GM19395 (cell line): ENCODE measurements at regions not wholly inside any gene's neighbourhood (a gene's known extent, or its start where the extent isn't known, plus 50 kb on each side); places are given as distances from the start of the nearest gene placed in this dataset.

Experiments used
- ATAC-seq: cut with Tn5 transposase; IDR thresholded peaks from one replicate; pipeline ENCODE4 v1.9.1; 2021; ENCODE audit warnings: mild to moderate bottlenecking, moderate library complexity; ENCODE audit not compliant: unreplicated experiment

- no peak for ATAC-seq
These were observed 381.9 kb upstream of the MC4R start for GRCh38 chr18:60754413-60755009.

DNA sequence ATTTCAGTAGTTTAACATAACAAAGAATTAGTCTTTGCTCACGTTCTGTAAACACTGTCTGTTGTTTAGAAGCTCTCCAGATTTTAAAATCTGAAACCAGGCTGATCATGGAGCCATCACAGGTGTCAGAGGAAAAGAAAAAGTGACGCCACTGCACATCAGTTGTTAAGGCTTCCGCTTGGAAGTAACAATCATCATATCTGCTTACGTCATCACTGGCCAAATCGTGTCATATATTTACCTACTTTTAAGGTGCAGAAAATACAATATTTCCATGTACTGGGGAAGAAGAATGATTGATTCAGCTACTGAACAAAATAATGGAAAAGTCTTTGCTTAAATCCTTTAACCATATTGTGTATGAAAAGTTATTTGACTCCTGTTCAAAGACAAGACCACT lies 382.6 kb upstream of the MC4R start:
- ATAC-seq = no peak

DNA sequence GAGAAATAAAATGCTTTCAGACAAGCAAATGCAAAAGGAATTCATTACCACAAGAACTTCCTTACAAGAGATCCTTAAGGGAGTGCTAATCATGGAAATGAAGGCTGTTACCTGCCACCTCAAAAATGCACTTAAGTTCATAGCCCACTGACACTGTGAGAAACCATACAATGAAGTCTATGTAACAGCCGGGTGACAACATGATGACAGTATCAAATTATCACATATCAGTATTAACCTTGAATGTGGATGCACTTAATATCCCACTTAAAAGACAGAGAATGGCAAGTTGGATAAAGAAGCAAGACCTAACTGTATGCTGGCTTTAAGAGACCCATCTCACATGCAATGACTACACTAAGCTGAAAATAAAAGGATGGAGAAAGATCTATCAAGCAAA lies 403.4 kb upstream of the MC4R start:
- no peak for ATAC-seq

DNA sequence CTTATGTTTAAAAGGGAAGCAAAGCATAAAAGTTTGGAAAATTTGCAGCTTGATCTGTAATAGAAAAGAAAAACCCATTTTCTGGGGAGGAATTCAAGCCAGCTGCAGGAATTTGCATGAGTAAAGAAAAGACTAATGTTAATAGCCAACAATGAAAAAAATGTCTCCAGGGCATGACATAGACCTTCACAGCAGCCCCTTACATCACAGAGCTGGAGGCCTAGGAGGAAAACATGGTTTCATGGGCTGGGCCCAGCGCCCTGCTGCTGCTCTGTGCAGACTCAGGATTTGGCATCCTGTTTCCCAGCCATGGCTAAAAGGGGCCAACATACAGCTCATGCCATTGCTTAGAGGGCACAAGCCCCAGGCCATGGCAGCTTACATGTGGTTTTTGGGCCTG lies 411.6 kb upstream of the MC4R start:
- no peak for ATAC-seq

DNA sequence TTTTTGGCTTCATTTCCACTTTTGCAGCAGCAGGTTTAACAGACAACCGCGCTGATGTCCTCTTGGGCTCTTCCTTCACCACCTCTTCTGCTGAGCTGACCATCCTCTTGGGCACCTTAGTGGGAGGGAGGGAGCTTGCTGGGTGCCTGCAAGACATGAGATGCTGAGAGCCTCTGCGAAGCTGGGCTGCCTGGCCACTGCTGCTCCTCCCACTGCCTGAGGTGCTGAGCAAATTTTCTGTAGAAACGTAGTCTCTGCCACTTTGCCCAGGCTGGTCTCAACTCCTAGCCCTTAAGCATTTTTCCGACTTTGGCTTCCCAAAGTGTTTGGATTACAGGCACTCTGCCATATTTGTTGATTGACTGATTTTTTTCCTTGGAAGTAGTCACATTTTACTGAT lies 422.2 kb upstream of the MC4R start:
- ATAC-seq = no peak

GRCh38 chr18:60804415-60804814 lies 431.8 kb upstream of the MC4R start:
- no peak for ATAC-seq

GRCh38 chr18:60809937-60810336 lies 437.4 kb upstream of the MC4R start:
- ATAC-seq = no peak

GRCh38 chr18:60812921-60813320 lies 440.3 kb upstream of the MC4R start:
- ATAC-seq = no peak

DNA sequence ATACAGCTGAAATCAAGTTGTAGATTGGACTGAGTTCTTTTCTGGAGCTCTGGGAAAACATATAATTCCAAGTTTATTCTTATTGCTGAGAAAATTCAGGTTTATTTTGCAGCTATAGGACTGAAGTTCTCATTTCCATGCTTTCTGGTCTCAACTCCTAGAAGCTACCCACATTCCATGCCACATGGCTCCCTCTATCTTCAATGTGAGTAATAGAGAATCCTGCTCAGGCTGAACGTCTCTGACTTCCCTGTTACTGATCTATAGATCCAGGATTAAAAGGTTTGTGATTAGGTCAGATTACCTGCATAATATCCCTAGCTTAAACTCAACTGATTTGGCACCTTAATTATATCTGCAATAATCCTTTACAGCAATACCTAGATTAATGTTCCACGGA lies 453.8 kb upstream of the MC4R start:
- ATAC-seq = no peak

DNA sequence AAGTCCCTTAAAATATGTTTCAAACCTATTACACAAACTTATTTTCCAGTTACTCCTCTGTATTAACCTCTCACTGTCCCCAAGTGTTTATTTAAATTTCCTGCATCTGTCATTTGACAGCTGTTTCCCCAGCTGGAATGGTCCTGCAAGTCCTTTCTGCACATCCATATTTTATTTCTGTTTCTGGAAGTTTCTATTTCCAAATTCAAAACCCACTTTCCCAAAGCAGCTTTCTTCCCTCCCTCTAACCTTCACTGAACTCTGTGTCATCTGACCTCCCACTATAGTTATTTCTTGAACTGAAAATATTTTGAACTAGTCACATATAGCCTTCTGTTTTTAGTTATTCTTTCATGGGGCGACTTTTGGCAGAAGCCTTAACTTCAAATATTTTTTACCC lies 459.4 kb upstream of the MC4R start:
- no peak for ATAC-seq

- ATAC-seq = no peak
These were observed 466.1 kb upstream of the MC4R start for GRCh38 chr18:60838677-60839076.

- no peak for ATAC-seq
These were observed 473.8 kb upstream of the MC4R start for GRCh38 chr18:60846396-60846795.

DNA sequence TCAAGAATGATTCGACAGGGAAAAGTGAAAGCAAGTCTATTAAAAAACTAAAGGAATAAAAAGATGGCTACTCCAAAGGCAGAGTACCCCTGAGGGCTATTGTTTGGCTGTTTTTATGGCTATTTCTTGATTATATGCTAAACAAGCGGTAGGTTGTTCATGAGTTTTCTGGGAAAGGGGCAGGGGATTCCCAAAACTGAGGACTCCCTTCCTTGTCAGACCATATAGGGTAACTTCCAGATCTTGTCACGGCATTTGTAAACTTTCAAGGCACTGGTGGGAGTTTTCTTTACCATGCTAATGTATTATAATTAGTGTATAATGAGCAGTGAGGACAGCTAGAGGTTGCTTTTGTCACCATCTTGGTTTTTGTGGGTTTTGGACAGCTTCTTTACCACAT lies 474.9 kb upstream of the MC4R start:
- no peak for ATAC-seq

DNA sequence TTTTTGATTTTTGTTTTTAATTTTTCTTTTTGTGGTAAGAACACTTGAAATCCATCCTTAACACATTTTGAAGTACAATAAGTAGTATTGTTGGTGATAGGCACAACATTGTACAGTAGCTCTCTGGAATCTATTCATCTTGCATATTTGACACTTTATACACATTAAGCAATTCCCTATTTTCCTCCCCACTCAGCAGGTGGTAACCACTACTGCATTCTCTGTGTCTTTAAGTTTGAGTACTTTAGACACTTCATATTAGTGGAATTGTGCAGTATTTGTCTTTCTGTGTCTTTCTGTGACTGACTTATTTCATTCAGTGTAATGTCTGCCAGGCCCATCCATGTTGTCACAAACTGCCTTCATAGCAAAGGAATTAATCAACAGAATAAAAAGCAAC lies 471.7 kb upstream of the CDH20 start:
- no peak for ATAC-seq

DNA sequence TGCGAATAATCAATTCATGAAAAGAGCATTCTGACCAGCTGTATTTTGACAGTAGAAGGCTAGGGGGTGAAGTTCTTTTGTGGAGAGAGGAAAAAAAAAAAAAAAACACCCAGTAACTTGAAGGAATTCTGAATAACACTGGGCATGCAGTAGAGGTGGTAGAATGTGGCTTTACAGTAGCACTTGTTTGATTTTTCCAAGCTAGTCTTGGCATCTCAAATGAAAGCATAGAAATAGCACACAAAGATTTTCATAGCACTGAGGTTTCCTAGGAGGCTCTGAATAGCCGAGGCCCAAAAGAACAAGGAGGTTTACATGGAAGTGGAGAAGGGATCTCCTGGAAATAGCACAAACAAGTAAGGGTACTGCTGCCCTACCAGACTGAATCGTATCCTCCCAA lies 470.2 kb upstream of the CDH20 start:
- no peak for ATAC-seq

GRCh38 chr18:60865801-60866200 lies 467.4 kb upstream of the CDH20 start:
- ATAC-seq = no peak

DNA sequence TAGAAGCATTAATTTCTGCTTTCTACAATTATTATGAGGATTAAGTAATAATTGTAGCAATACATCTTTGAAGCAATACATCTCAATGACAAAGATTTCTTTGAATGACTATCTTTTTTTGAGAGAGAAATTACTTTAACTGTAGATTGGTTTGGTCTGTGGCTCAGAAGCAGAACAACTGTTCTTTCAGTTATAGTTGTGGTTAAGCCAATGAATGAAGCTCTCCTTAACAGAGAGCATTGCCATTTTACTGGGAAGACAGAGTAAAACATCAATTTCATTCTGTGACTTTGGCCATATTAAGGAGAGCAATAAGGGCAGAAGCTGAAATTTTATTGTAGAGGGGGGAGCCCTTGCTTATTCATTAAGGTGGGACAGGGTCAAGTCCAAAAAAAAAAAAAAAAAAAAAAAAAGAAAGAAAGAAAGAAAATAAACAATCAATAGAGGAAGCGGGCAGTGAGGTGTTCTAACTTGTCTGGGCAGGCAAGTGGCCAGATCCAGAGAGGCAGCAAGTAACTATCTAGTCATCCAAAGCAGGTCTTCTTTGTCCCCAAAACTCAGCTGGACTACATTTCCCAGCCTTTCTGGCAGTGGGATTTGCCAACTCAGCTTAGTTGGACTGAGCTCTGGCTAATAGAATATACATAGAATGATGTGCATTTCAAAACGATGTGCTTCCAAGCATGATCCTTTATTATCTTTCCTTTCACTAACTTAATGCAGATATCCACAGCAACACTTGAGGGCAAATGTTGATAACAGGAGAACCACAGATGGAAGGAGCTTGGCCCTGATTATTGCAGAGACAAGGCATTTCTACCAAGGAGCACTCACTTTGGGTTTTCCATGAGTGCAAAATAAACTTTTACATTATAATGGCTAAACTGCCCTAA lies 462.7 kb upstream of the CDH20 start:
- ATAC-seq = no peak

- no peak for ATAC-seq
These were observed 460.8 kb upstream of the CDH20 start for GRCh38 chr18:60872434-60872833.

DNA sequence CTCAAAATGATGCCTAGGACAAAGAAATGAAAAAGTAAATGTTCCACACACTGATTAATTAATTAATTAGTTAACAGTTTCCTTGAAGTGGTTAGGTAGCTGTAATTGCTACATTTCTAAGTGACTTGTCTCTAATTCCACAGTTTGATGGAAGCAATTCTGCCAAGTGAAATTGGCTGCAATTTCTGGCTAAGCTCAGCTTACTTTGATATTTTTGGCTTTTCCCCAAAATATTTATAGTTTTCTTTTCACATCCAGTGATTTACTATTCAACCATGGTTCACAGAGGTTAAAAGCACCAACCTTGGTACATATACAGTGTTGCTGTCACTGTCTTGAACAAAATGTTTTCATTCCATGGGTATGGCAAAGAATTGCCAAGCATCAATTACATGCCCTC lies 459.5 kb upstream of the CDH20 start:
- ATAC-seq = no peak

- no peak for ATAC-seq
These were observed 457.2 kb upstream of the CDH20 start for GRCh38 chr18:60875957-60876507.

- ATAC-seq = no peak
These were observed 453.0 kb upstream of the CDH20 start for GRCh38 chr18:60880184-60880583.

GRCh38 chr18:60883587-60883986 lies 449.6 kb upstream of the CDH20 start:
- ATAC-seq = no peak
